Activated CD8-positive, alpha-beta T cell treated with anti-CD3 and anti-CD28 coated beads for 36 hours (primary cell): ENCODE measurements at regions not wholly inside any gene's neighbourhood (a gene's known extent, or its start where the extent isn't known, plus 50 kb on each side); places are given as distances from the start of the nearest gene placed in this dataset.
"Not testable (repeated sequence)": the region's sequence is repeated elsewhere in the genome, so short reads cannot be mapped to it uniquely, and the experiment has no call there.

Source experiments
- ATAC-seq: fragments of 200-7000 bp; cut with Tn5 transposase; one replicate; pipeline ENCODE4 v1.10.0; 2021; ENCODE audit warnings: mild to moderate bottlenecking, moderate library complexity
- CTCF ChIA-PET: fragments of 350-600 bp; sonication (Branson Sonifier 250); formaldehyde crosslinking; loops from one replicate; lab custom pipeline; 2021; ENCODE audit warnings: antibody characterized with exemption; lab: Charles Lee
- POLR2A ChIA-PET: fragments of 350-600 bp; sonication (Branson Sonifier 250); formaldehyde crosslinking; loops from one replicate; lab custom pipeline; 2021; ENCODE audit warnings: antibody characterized with exemption; lab: Charles Lee
- DNase-seq: peaks from one replicate; pipeline ENCODE4 v3.0.0-alpha.2; 2020
- H3K27ac Mint-ChIP-seq: one replicate; pipeline ENCODE4 v1.8.0; 2021; ENCODE audit warnings: mild to moderate bottlenecking, mixed read lengths
- H3K27me3 Mint-ChIP-seq: one replicate; pipeline ENCODE4 v1.8.0; 2021; ENCODE audit warnings: mixed read lengths
- H3K36me3 Mint-ChIP-seq: one replicate; pipeline ENCODE4 v1.8.0; 2021; ENCODE audit warnings: low read depth, mixed read lengths
- H3K4me1 Mint-ChIP-seq: one replicate; pipeline ENCODE4 v1.8.0; 2021; ENCODE audit warnings: low read depth, mixed read lengths
- H3K4me3 Mint-ChIP-seq: one replicate; pipeline ENCODE4 v1.8.0; 2021; ENCODE audit warnings: mild to moderate bottlenecking, moderate library complexity, mixed read lengths
- H3K9me3 Mint-ChIP-seq: one replicate; pipeline ENCODE4 v1.8.0; 2021; ENCODE audit warnings: mixed read lengths
- CTCF ChIP-seq: fragments of 200-600 bp; IDR thresholded peaks from one replicate; pipeline ENCODE4 v1.8.0; 2022; ENCODE audit warnings: antibody characterized with exemption, mild to moderate bottlenecking
- intact Hi-C: fragments of 100-400 bp; cut with micrococcal nuclease; formaldehyde crosslinking; loops from one replicate; pipeline ENCODE4 v1.10.0; 2022

- no peak for DNase-seq
- ATAC-seq: no peak
- H3K4me1 Mint-ChIP-seq: no peaks in the 10 kb centered on the region
- POLR2A ChIA-PET: no interaction called here
- H3K9me3 Mint-ChIP-seq: no peaks in the 10 kb centered on the region
- TF ChIP-seq CTCF: no peak
- no peaks in the 10 kb centered on the region for H3K27me3 Mint-ChIP-seq
- no peak overlapping the region for H3K4me3 Mint-ChIP-seq
- H3K27ac Mint-ChIP-seq: no peak overlapping the region
- intact Hi-C loops: no loop called here
- H3K36me3 Mint-ChIP-seq: no peaks in the 10 kb centered on the region
- CTCF ChIA-PET: no interaction called here
These were observed 627.4 kb downstream of the LRRC70 start for GRCh38 chr5:63205976-63206375.

GRCh38 chr5:63201738-63202137 is 623.1 kb downstream of the LRRC70 start:
- H3K4me3 Mint-ChIP-seq: no peak overlapping the region

GRCh38 chr5:63194126-63194525 is 615.5 kb downstream of the LRRC70 start:
- Mint-ChIP-seq H3K27me3 (no peaks in the 10 kb centered on the region), H3K9me3 (peaks cover 2% of the 10 kb centered on the region), H3K4me3 (no peak overlapping the region), H3K36me3 (no peaks in the 10 kb centered on the region), H3K27ac (no peak overlapping the region), H3K4me1 (no peaks in the 10 kb centered on the region)
- ChIA-PET CTCF (no interaction called here), POLR2A (no interaction called here)
- DNase-seq: no peak
- intact Hi-C loops: no loop called here
- no peak for TF ChIP-seq CTCF
- ATAC-seq: no peak

More at GRCh38 chr5:63201738-63202137, 623.1 kb downstream of the LRRC70 start:
- no peaks in the 10 kb centered on the region for H3K4me1 Mint-ChIP-seq
- H3K9me3 Mint-ChIP-seq: peaks cover 2% of the 10 kb centered on the region
- ChIA-PET CTCF (no interaction called here), POLR2A (no interaction called here)
- DNase-seq: no peak
- intact Hi-C loops: no loop called here
- H3K27me3 Mint-ChIP-seq: no peaks in the 10 kb centered on the region
- no peak for ATAC-seq
- no peak for TF ChIP-seq CTCF
- H3K27ac Mint-ChIP-seq: no peak overlapping the region
- H3K36me3 Mint-ChIP-seq: no peaks in the 10 kb centered on the region

- ATAC-seq, H3K36me3 Mint-ChIP-seq, CTCF ChIA-PET, H3K4me1 Mint-ChIP-seq, H3K4me3 Mint-ChIP-seq, H3K27ac Mint-ChIP-seq, POLR2A ChIA-PET, intact Hi-C loops, H3K9me3 Mint-ChIP-seq, H3K27me3 Mint-ChIP-seq, DNase-seq: not testable (repeated sequence)
These were observed 601.6 kb downstream of the LRRC70 start for GRCh38 chr5:63180190-63180589.

GRCh38 chr5:63175850-63176249 is 597.2 kb downstream of the LRRC70 start:
- Mint-ChIP-seq H3K27ac (no peak overlapping the region), H3K36me3 (no peaks in the 10 kb centered on the region), H3K4me3 (no peak overlapping the region), H3K27me3 (no peaks in the 10 kb centered on the region), H3K4me1 (no peaks in the 10 kb centered on the region), H3K9me3 (no peaks in the 10 kb centered on the region)
- no peak for ATAC-seq
- intact Hi-C loops: no loop called here
- ChIA-PET CTCF (no interaction called here), POLR2A (no interaction called here)
- TF ChIP-seq CTCF: no peak
- no peak for DNase-seq

GRCh38 chr5:63170486-63170885 is 591.9 kb downstream of the LRRC70 start:
- ChIA-PET CTCF (interaction anchor here (1.0 kb wide), 1 partner anchor 218 kb away, joined by 3 read pairs; no protein-coding TSS in a partner anchor), POLR2A (no interaction called here)
- DNase-seq (no peak), ATAC-seq (no peak)
- Mint-ChIP-seq H3K27ac (no peak overlapping the region), H3K27me3 (no peaks in the 10 kb centered on the region), H3K4me1 (no peaks in the 10 kb centered on the region), H3K9me3 (peaks cover 2% of the 10 kb centered on the region), H3K36me3 (no peaks in the 10 kb centered on the region), H3K4me3 (no peak overlapping the region)
- intact Hi-C loops: no loop called here
- no peak for TF ChIP-seq CTCF
